GM21786 (cell line): ENCODE measurements at regions not wholly inside any gene's neighbourhood (a gene's known extent, or its start where the extent isn't known, plus 50 kb on each side); places are given as distances from the start of the nearest gene placed in this dataset.
"Not testable (repeated sequence)": the region's sequence is repeated elsewhere in the genome, so short reads cannot be mapped to it uniquely, and the experiment has no call there.

Experiments
- ATAC-seq: cut with Tn5 transposase; IDR thresholded peaks from one replicate; pipeline ENCODE4 v1.9.1; 2021; ENCODE audit not compliant: unreplicated experiment

DNA sequence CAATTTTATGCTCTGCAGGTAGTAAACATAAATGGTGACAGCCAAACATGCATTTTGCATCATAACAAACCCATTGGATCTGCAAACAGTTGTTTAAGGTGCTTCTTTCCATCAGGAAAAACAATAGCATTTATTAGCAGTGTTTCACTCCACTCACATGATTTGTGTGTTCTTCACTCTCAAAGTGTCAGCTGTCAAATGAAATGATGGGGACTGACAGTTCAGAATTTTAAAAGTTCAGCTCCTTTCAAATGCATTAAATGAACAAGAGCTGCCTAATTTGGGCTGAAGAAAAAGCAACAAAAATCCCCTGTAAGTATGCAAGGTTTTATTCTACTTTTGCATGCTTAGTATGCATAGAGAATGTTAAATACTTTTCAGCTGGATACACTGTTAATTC lies 145.2 kb upstream of the CDIN1 start:
- no peak for ATAC-seq

DNA sequence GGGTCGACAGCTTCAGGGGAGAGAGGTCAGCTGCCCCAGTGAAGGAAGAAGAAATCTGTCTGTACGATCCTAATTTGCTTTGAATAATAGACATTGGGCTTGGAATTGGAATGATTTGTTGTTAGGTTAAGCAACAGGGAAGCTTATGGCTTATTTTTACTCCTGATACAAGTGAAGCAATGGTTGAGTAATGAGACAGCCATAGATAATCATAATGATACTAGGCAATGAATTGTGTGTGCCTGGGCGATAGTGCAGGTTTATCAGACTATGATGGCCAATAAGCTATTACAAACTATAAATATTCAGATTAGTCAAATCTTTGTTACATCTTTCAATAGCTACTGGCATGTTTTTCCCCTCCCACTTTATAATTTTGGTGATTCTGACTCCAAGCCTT lies 140.9 kb upstream of the CDIN1 start:
- no peak for ATAC-seq

DNA sequence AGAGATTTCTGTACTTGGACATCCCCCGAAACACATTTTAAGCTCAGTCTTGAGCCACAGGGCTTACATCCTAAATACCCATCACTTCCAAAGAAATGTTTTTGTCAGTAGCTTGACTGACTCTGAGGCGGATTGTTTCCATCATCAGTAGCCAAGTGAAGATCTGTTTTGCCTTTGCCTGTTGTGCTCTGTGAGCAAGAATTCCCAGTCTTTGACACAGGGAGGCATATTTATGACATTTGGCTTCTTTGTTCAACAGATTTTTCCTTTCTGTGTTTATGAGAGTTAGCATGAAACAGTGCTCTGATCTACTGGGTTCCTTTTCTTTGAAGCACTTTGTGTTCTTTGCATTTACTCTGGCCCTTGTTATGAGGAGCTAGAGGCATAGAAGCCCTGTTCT lies 132.1 kb upstream of the CDIN1 start:
- ATAC-seq, result no peak

DNA sequence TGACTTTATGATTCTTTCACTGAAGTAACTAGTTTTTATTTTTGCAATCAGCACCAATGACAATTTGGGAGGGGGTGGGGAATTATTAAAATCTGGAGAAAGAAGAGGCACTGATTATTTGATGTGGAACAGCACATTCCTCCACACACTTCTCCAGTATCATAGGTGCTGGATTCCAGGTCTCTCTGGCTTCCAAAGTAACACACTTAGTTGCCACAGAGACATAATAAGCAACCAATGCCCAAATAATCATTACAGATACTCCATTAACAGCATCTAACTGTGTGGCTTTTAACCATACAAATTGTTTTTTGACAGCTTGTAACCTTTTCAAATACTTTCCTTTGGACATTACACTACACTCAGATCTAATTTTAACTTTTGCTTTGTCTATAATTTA lies 131.0 kb upstream of the CDIN1 start:
- no peak for ATAC-seq

DNA sequence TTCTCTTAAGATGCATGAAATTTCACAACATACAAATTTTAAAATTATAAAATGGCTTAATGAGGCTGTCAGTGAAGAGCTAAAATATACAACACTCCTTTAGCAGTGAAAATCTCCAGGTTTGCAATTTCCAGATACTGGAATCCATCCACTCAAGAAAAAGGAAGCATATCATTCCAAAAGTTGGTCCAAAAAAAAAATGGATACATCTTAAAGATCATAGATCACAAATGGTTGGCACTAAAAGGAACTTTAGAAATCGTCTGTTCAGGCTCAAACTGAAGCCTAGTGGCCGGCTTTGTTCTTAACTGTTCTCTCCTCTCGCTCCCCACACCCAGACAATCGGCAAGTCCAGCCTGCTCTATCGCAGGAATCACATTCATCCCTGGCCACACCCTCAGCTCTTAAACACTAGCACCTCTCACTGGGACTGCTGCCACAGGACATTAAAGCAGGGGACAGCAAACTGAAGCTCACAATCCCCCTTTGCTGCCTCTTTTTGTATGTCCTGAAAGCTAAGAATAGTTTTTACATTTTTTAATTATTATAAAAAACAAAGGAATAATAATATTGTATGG lies 130.3 kb upstream of the CDIN1 start:
- ATAC-seq, result no peak

DNA sequence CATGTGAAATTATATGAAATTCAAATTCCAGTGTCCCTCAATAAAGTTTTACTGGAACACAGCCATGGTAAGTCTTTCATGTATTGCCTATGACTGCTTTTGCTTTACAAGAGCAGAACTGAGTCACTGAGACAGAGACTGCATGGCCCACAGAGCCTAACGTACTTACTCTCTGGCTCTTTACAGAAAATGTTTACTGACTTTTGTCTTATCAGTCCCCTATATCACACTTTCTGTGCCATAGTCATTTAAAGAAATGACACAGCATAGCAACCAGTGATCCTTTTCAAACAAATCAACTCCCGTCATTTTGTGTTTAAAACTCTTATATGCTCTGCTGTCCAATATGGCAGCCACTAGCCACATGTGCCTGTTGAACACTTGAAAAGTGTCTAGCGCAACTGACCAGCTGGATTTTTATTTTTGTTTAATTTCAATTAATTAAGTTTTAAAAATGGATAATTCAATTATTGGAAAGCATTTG lies 129.7 kb upstream of the CDIN1 start:
- no peak for ATAC-seq

DNA sequence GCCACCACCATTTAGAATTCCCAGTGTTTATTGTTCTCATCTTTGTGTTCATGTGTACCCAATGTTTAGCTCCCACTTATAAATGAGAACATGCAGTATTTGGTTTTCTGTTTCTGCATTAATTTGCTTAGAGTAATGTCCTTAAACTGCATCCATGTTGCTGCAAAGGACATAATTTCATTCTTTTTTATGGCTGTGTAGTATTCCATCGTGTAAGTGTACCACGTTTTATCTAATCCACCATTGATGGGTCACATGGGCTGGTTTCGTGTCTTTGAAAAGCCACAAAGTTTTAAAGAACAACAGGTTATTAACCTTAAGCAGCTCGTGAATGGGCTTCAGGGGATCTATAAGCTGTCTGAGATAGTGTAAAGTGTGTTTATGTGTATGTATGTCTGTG lies 125.2 kb upstream of the CDIN1 start:
- not testable (repeated sequence) for ATAC-seq

DNA sequence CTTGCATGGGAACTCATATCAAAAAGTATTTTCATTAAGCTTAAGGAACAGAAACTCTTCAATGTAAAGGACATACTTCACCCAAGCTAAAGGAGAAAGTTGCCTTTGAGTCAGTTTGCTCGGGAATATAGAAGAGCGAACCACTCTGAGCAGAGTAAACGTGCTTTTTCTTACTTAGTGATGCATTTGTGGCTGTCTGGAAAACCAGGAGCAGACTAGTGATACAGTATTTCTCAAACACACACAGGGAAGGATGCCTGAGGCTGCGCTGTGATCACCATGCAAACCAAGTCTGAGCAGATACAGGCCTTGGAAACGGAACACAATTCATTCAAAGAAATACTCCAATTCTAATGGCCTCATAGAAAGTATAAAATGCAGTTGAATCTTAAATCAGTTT lies 121.0 kb upstream of the CDIN1 start:
- ATAC-seq, result no peak

DNA sequence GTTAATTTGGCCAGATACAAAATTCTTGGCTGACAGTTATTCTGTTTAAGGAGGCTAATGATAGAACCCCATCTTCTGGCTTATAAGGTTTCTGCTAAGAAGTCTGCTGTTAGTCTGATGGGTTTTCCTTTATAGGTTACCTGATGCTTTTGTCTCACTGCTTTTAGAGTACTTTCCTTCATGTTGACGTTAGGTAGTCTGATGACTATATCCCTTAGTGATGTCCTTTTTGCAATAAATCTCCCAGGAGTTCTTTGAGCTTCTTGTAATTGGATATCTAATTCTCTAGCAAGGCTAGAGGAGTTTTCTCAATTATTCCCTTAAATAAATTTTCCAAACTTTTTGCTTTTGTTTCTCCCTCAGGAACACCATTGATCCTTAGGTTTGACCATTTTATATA lies 114.1 kb upstream of the CDIN1 start:
- no peak for ATAC-seq

DNA sequence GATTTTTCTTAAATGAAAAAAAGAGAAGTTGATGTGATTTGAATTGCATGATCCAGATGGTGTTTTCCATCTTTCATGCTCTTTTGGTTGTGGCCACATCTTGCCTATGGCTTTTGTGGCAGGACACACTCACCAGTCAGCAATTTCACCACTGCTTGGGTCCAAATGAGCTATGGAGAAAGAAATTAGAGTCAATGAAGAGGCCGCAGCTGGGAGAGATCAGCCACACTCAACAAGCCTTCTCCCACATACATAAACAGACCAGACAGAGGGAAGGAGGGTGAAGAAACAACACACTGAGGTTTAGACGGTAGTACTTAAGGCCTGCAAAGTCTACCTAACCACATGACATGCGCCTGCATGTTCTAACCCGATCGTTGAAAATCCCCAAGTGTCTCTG lies 110.7 kb upstream of the CDIN1 start:
- no peak for ATAC-seq

DNA sequence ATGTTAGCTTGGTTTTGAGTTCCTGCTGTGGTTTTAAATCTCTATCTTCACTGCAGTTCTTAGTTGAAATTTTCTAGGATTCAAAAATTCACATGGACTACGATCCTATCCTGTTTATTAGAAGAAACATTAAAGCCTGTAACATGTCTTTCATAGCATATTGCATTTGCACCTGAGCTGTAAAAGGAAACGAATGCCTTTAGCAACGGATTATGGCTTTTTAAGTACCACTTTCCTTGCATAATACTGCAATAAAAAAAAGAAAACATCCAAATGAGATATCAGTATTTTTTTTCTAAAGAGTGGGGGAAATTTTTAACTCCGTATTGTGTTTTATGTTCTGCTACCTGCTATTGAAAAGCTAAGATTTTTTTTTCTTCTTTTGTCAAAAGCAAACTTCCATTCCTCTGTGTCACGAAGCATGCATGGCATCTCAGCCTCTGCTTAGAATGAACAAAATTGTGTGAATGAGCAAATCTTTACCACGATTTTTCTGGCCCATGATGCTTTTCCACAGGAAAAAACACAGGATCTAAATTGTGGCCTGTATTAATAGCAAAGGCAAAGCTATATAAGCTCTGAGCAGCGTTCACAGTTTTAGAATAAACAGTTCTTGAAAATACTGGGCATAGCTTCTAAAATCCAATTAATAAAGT lies 110.0 kb upstream of the CDIN1 start:
- ATAC-seq, result no peak

DNA sequence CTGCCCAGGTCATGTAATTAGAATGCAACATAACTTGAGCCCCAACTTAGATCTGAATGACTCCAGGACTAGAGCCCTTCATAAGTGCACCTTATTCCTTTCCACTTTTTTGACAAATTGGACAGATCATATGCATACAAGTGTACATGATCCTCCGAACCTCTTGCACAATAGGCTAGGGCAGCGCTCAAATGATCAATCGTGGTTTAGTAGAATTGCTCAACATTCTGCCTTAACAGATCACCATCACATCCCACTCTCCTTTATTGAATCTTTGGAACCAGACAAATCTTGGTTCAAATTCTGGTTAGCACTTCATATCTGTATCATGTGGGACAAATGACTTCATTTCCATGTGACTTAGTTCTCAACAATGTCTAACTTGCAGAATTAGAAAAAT lies 106.8 kb upstream of the CDIN1 start:
- ATAC-seq, result no peak

DNA sequence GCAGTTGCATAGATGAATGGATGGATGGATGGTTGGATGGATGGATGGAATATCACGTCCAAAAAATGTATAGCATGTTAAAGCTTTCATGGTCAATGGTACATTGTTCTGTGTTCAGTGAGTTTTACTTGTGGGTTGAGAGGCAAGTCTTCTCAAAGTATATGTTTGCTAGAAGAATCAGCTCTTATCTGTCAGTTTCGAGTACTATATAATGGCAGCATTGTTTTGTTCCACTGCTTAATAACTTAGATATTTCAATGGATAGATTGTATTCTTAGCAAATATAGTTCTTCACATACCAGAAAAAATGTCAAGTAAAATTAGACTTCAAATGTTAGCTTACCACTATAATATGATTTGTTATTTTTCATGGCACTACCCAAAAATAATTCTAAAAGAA lies 100.9 kb upstream of the CDIN1 start:
- ATAC-seq, result no peak

DNA sequence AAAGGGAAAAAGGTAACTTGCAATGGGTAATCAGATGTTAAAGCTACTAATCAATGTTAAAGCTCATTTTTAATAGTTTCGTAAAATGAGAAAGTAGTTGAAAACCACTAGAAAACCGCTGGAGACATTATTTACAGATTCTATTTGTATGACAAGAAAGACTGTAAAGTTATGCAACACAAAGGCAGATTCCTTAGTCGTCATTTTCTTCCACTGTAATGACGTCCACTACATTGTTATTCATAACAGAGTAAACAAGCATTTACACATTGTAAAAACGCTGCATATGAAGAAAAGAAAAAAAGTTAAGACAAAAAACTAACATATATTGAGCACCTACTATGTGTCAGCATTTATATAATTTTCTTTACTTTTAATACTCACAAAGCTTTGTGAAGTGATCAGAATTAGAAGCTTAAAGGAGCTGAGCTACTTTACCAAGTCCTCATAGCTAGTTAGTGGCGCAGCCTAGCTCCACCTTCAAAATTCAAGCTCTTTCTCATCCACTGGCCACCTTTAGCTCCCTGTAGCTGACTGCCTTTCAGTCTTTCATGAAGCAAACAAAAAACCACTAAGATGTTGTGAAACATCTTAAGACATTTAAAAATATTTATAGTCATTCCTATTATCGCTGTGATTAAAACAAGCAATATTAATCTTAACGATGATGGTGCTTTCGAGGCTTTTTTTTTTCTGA lies 100.1 kb upstream of the CDIN1 start:
- ATAC-seq, result no peak

DNA sequence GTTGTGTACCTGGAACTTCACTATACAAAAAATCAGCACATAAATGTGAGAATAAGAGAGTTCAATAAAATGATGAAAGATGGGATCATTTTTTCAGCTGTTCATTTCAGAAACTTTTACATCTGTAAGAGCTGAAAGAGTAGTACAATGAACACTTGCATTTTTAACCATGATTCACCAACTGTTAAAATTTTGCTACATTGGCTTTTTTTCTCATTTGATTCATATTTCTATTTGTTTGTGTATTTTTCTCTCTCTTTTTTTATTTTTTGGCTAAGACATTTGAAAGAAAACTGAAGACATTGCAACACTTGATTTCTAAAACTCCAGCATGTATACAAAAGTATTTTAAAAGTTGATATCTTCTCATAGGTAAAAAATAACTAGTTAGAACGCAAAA lies 98.3 kb upstream of the CDIN1 start:
- no peak for ATAC-seq

DNA sequence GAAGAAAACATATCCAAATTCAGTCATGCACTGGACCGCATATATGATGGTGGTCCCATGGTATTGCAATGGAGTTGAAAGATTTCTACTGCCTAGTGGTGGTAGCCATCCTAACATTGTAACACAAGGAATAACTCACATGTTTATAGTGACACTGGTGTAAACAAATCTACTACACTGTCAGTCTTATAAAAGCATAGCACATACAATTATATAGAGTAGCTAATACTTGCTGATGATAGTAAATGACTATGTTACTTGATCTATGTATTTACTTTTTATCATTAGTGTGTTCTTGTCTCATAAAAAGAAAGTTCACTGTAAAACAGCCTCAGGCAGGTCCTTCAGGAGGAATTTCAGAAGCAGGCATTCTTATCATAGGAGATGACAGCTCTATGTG lies 96.0 kb upstream of the CDIN1 start:
- no peak for ATAC-seq

DNA sequence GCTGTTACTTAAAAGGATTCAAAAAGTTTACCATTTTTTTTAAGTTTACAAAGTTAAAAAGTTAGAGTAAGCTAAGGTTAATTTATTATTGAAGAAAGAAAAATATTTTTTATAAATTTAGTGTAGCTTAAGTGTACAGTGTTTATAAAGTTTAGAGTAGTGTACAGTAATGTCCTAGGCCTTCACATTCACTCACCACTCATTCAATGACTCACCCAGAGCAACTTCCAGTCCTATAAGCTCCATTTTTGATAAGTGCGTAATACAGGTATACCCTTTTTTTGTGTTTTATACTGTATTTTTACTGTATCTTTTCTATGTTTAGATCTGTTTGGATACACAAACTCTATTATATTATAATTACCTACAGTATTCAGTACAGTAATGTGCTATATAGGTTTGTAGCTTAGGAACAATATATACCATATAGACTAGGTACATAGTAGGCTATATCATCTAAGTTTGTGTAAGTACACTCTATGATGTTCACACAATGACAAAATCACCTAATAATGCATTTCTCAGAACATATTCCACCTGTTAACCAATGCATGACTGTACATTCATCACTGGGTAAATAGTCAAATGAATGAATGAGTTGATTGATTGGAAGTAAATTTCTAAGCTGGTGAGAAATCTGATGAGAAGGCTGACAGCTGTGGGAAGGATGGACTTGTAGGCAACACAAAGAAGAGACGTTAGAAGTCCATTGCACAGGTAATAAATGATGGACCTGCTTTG lies 95.2 kb upstream of the CDIN1 start:
- ATAC-seq, result no peak

DNA sequence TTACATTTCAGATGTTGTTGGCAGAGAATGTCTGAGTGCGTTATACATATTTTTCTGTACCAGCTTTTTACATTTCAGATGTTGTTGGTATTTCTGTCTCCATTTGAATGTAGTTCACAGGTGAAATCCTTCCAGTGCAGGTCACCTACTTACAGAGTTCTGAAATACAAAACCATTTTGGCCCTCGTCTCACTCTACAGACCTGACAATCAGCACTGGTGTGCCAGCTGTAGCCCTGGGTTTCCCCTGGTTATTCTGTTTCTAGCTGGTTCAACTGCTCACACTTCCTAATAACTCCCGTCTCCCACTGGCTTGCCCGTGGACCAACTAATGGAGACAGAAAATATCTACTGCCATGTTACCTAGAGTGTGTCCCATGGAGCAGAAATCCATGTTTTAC lies 87.5 kb upstream of the CDIN1 start:
- no peak for ATAC-seq

DNA sequence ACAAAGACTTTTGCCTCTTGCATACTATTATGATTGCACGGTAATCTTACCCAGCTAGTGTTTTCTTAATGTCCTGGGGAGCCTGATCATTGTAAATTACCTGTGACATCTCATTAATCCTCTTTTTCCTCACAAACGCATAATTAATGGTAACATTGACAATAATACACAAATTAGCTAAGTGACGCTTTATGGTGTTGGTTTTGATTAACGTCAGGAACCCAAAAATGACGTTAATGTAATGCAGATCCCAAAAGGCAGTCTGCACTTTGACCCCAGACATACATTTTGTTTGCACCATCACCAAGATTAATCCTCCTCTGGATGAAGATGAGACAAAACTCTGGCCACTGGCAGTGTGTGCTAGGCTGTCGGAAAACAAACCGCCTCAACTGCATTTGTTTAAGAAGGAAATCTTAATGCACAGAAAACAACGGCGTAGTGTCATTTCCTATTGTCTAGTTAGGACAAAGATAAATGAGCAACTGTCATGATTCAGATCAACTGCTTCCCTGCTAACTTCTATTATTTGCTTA lies 83.9 kb upstream of the CDIN1 start:
- ATAC-seq, result no peak

DNA sequence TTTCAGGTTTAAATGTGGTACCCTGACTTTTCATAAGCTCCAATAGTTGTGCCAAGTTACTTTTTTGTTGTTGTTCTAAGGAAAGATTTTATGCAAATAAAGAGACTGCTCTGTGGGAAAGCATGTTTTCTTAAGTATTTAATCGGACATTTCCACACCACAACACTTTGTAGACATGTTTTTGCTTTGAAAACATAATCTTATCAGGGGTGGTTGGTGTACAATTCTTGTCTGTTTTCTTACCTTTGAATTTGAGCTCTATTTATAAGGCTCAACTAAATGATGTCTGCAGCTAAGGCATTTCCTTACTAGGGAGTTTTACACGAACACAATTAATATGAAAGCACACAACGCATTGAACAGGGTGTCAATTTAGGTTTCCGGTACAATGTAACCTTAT lies 81.5 kb upstream of the CDIN1 start:
- no peak for ATAC-seq

DNA sequence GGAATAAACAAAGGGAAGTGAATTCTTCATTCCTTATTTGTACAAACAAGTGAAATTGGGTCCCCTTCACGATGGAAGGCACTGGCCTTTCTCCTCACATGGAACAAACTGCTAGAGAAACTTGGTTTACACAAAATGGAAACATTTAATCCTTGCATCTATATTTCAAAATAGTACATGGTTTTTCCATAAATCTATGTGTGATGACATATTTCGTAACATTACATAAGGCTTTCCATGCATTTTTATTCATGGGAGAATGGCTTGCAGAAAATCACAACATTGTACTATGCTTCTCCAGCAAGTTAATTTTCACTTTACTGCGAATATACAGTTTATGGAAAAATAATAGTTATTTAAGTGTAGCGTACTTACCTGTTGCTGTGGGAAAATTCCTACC lies 81.0 kb upstream of the CDIN1 start:
- no peak for ATAC-seq

DNA sequence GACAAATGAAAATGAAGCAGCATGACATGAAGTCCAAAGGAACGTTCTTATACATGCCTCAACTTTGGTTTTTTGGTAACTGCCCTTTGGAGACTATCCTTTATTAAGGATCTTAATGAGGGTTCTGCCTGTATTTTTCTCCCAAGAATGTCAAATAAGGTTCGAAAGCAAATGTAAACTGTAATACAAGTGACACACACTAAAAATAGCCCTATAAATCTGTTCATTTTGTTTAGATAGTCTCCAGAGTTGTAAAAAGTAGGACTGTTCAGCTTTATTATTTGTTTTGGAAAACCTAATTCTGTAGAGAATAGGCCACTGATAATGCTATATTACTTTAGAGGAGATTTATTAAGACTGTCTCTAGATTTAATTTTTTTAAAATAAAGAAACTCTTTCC lies 80.5 kb upstream of the CDIN1 start:
- no peak for ATAC-seq
